Lower lobe of right lung (tissue), 2 donors: ENCODE measurements at regions not wholly inside any gene's neighbourhood (a gene's known extent, or its start where the extent isn't known, plus 50 kb on each side); places are given as distances from the start of the nearest gene placed in this dataset.

Experiments
- ATAC-seq, 2 donors: fragments of 200-7000 bp; cut with Tn5 transposase; one replicate each; pipeline ENCODE4 v1.9.1; 2020 to 2022; ENCODE audit warnings: mild to moderate bottlenecking in 2 of 2, moderate library complexity in 2 of 2
- DNase-seq: peaks from one replicate; pipeline ENCODE4 v3.0.0-alpha.2; 2020
- H3K27ac ChIP-seq: fragments of 200-600 bp; one replicate; pipeline ENCODE4 v1.8.0; 2022
- H3K27me3 ChIP-seq: fragments of 200-600 bp; one replicate; pipeline ENCODE4 v1.8.0; 2022; ENCODE audit warnings: low read depth
- H3K36me3 ChIP-seq: fragments of 200-600 bp; one replicate; pipeline ENCODE4 v1.8.0; 2022; ENCODE audit warnings: mild to moderate bottlenecking
- H3K4me1 ChIP-seq: fragments of 200-600 bp; one replicate; pipeline ENCODE4 v1.8.0; 2022
- H3K4me3 ChIP-seq: fragments of 200-600 bp; one replicate; pipeline ENCODE4 v1.8.0; 2022; ENCODE audit warnings: mild to moderate bottlenecking
- H3K9me3 ChIP-seq: fragments of 200-600 bp; one replicate; pipeline ENCODE4 v1.8.0; 2022
- CTCF ChIP-seq: fragments of 200-600 bp; IDR thresholded peaks from one replicate; pipeline ENCODE4 v1.8.0; 2022; ENCODE audit warnings: antibody characterized with exemption, mild to moderate bottlenecking
- intact Hi-C: fragments of 100-400 bp; cut with DNase I; formaldehyde crosslinking; loops from one replicate; pipeline ENCODE4 v1.11.0; 2022
- donor health status: DM: no; HTN: yes; CAD: no; lungs with severe emphysema.

- DNase-seq = no peak
- Histone ChIP-seq H3K4me3 (no peak overlapping the region), H3K27me3 (no peaks in the 10 kb centered on the region), H3K27ac (no peak overlapping the region), H3K4me1 (no peaks in the 10 kb centered on the region), H3K9me3 (no peaks in the 10 kb centered on the region), H3K36me3 (no peaks in the 10 kb centered on the region)
- ATAC-seq = no peak
- intact Hi-C loops = no loop called here
- TF ChIP-seq CTCF = no peak
These were observed 493.0 kb downstream of the CAAP1 start for GRCh38 chr9:26399556-26399955.

DNA sequence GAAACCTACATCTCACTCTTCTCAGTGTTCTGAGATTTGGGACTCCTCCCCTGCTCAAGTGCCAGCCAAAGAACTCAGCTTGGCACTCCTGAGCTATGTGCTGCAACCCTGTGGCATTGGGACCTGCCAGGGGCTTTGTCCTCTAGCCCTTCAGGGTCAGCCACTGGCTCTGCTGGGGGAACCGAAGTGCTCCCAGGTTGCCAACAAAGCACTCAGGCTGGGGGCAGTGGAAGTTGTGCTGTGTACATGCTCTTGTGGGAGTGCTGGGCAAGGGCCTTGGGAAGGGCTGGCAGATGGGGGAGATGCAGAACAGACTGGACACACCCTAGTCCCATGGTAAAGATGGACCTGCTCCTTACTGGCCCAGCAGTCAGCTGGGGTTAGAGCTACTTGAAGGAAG lies 498.6 kb downstream of the CAAP1 start:
- peaks cover 5% of the 10 kb centered on the region for H3K9me3 ChIP-seq
- no peaks in the 10 kb centered on the region for H3K36me3 ChIP-seq
- ATAC-seq = no peak
- TF ChIP-seq CTCF = no peak
- intact Hi-C loops = no loop called here
- no peak overlapping the region for H3K27ac ChIP-seq
- H3K4me3 ChIP-seq = no peak overlapping the region
- H3K4me1 ChIP-seq = no peaks in the 10 kb centered on the region
- no peak for DNase-seq
- no peaks in the 10 kb centered on the region for H3K27me3 ChIP-seq

GRCh38 chr9:26392639-26393038 lies 500.0 kb downstream of the CAAP1 start:
- no peak overlapping the region for H3K4me3 ChIP-seq
- no peak for DNase-seq

GRCh38 chr9:26391036-26391435 lies 501.6 kb downstream of the CAAP1 start:
- Histone ChIP-seq H3K4me1 (no peaks in the 10 kb centered on the region), H3K27me3 (no peaks in the 10 kb centered on the region), H3K9me3 (peaks cover 10% of the 10 kb centered on the region), H3K36me3 (no peaks in the 10 kb centered on the region), H3K27ac (no peak overlapping the region), H3K4me3 (no peak overlapping the region)
- TF ChIP-seq CTCF = no peak
- no peak for DNase-seq
- no peak for ATAC-seq
- intact Hi-C loops = no loop called here

More at GRCh38 chr9:26392639-26393038, 500.0 kb downstream of the CAAP1 start:
- Histone ChIP-seq H3K36me3 (no peaks in the 10 kb centered on the region), H3K27me3 (no peaks in the 10 kb centered on the region), H3K27ac (no peak overlapping the region), H3K4me1 (no peaks in the 10 kb centered on the region), H3K9me3 (peaks cover 10% of the 10 kb centered on the region)
- intact Hi-C loops = no loop called here
- TF ChIP-seq CTCF = no peak
- no peak for ATAC-seq

DNA sequence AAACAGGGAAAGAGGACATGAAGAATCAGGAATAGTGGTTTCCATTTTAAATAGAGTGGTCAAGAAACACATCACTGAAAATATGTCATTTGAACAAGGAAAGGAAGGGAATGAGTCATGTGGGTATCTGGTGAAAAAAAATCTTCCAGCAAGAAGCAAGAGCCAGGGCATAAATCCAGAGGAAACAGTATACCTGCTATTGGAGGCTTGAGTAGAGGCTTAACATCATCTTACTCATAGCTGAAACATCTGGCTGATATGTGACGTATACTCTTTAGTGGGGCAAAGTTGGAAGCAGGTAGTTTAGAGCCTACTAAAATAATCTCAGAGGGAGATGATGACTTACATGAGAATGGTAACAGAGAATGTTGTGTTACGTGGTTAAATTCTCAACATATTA lies 517.2 kb downstream of the CAAP1 start:
- Histone ChIP-seq H3K9me3 (no peaks in the 10 kb centered on the region), H3K36me3 (no peaks in the 10 kb centered on the region), H3K27me3 (no peaks in the 10 kb centered on the region), H3K27ac (no peak overlapping the region), H3K4me1 (no peaks in the 10 kb centered on the region), H3K4me3 (no peak overlapping the region)
- ATAC-seq (no peak), DNase-seq (no peak)
- no peak for TF ChIP-seq CTCF
- intact Hi-C loops = no loop called here

- no peaks in the 10 kb centered on the region for H3K9me3 ChIP-seq
- intact Hi-C loops = no loop called here
- no peak overlapping the region for H3K4me3 ChIP-seq
- H3K27ac ChIP-seq = no peak overlapping the region
- TF ChIP-seq CTCF = no peak
- no peak for ATAC-seq
- no peaks in the 10 kb centered on the region for H3K4me1 ChIP-seq
- no peak for DNase-seq
- no peaks in the 10 kb centered on the region for H3K36me3 ChIP-seq
- H3K27me3 ChIP-seq = no peaks in the 10 kb centered on the region
These were observed 519.0 kb downstream of the CAAP1 start for GRCh38 chr9:26373616-26374015.
